PFSK-1 (cell line): ENCODE measurements at regions not wholly inside any gene's neighbourhood (a gene's known extent, or its start where the extent isn't known, plus 50 kb on each side); places are given as distances from the start of the nearest gene placed in this dataset.

Experiments used
- POLR2AphosphoS5 ChIP-seq: IDR thresholded peaks from 2 replicates; pipeline ENCODE4 v1.6.1; 2012; ENCODE audit warnings: low read depth, mild to moderate bottlenecking, control low read depth, low read length, moderate library complexity
- TAF1 ChIP-seq: IDR thresholded peaks from 2 replicates; pipeline ENCODE4 v1.6.1; 2012; ENCODE audit warnings: low read length, control low read depth, borderline replicate concordance; ENCODE audit not compliant: insufficient read depth

DNA sequence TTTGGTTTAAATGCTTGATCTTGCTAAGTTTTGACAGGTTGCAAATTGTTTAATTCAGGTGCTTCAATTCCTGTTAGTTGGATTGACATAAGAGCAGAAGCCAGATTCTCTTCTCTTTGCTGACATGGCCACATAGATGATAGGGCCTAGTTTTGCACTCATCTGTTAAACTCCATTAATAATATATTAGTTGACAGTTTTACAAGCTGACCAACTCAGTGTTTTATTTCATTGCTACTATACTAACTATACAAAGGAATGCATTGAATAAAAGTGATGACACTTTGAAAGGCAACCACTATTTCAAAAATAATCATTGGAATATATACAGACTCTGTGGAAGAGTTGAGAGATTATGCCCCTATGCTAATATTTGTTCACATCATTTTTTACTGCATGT is 255.6 kb upstream of the DPYD start:
- TF ChIP-seq POLR2AphosphoS5 (no peak), TAF1 (no peak)
